RWPE1 (cell line): ENCODE measurements at regions not wholly inside any gene's neighbourhood (a gene's known extent, or its start where the extent isn't known, plus 50 kb on each side); places are given as distances from the start of the nearest gene placed in this dataset.

ENCODE experiments used
- CTCF ChIA-PET: fragments of 350-600 bp; sonication (Branson Sonifier 250); formaldehyde crosslinking; extraction: SDS; loops from one replicate; lab custom pipeline; 2021; lab: Yijun Ruan, JAX
- POLR2A ChIA-PET: fragments of 400-600 bp; formaldehyde crosslinking; extraction: SDS; loops from one replicate; lab custom pipeline; 2020; ENCODE audit warnings: antibody characterized with exemption; ENCODE audit not compliant: low non-redundant PET; lab: Yijun Ruan, JAX
- DNase-seq: peaks from one replicate; pipeline ENCODE4 v3.0.0; 2012; ENCODE audit warnings: low spot score
- H3K27ac ChIP-seq: fragments of 450-650 bp; 2 replicates; pipeline ENCODE4 v1.5.1; 2017
- TF ChIP-seq, protein P1 (sequence below): fragments of 450-650 bp; conservative IDR thresholded peaks from 2 replicates; pipeline ENCODE4 v1.5.1; 2017; ENCODE audit warnings: low read depth, mild to moderate bottlenecking

- TF ChIP-seq, protein P1, sequence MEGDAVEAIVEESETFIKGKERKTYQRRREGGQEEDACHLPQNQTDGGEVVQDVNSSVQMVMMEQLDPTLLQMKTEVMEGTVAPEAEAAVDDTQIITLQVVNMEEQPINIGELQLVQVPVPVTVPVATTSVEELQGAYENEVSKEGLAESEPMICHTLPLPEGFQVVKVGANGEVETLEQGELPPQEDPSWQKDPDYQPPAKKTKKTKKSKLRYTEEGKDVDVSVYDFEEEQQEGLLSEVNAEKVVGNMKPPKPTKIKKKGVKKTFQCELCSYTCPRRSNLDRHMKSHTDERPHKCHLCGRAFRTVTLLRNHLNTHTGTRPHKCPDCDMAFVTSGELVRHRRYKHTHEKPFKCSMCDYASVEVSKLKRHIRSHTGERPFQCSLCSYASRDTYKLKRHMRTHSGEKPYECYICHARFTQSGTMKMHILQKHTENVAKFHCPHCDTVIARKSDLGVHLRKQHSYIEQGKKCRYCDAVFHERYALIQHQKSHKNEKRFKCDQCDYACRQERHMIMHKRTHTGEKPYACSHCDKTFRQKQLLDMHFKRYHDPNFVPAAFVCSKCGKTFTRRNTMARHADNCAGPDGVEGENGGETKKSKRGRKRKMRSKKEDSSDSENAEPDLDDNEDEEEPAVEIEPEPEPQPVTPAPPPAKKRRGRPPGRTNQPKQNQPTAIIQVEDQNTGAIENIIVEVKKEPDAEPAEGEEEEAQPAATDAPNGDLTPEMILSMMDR, result no peak
- POLR2A ChIA-PET, result no interaction called here
- CTCF ChIA-PET, result no interaction called here
- H3K27ac ChIP-seq, result no peak overlapping the region
- no peak for DNase-seq
These were observed 886.8 kb upstream of the NOVA1 start for GRCh38 chr14:27484633-27485032.

- no peak overlapping the region for H3K27ac ChIP-seq
- ChIA-PET POLR2A (no interaction called here), CTCF (no interaction called here)
- DNase-seq, result no peak
- TF ChIP-seq, protein P1, result no peak
These were observed 887.4 kb upstream of the NOVA1 start for GRCh38 chr14:27485193-27485592.

DNA sequence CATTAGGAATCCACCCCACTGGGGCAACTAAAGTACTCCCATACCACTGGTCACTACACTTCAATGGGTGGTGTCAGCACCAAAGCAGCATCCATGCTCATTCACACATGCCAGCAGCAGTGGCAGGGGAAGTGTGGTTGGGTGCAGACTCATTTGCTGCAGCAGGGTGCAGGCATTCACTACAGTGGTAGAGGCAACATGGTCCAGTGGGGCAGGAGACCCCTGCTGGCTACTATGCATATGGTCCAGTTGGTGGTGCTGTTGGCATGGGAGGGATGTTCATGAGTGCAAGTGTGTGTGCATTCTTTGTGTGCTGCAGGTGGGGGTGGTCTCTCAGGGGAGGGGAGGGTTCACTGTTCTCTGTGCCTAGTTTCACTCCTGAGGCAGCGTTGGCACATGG, 908.4 kb upstream of the NOVA1 start:
- H3K27ac ChIP-seq, result no peak overlapping the region
- DNase-seq, result no peak
- TF ChIP-seq, protein P1, result no peak
- POLR2A ChIA-PET, result no interaction called here
- CTCF ChIA-PET, result no interaction called here

GRCh38 chr14:27528328-27528727, 930.5 kb upstream of the NOVA1 start:
- POLR2A ChIA-PET, result no interaction called here
- TF ChIP-seq, protein P1, result peak; percentile 48
- CTCF ChIA-PET, result no interaction called here

DNA sequence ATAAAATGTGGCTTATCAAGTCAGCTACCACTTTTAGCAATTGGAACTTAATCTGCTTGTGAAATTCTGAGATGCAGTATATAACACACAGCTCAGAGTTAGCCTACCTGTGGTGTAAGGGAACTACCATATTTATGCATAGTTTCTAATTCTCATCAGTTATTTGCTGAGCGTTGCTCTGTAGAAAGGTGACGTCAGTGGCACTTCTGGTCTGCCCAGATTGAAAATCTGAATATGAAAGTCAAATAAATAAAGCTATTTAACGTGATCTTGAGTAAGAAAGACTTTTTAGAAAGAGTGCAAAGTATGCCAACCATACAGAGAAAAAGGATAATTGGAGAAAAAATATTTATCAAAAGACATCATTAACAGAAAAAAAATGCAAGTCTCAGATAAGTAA, 938.9 kb upstream of the NOVA1 start:
- no peak overlapping the region for H3K27ac ChIP-seq
- POLR2A ChIA-PET, result no interaction called here
- TF ChIP-seq, protein P1, result no peak
- DNase-seq, result no peak
- CTCF ChIA-PET, result no interaction called here

More at GRCh38 chr14:27528328-27528727, 930.5 kb upstream of the NOVA1 start:
- no peak overlapping the region for H3K27ac ChIP-seq
- peak; percentile 24 for DNase-seq

GRCh38 chr14:27546111-27546510, 948.3 kb upstream of the NOVA1 start:
- H3K27ac ChIP-seq, result no peak overlapping the region
- ChIA-PET POLR2A (no interaction called here), CTCF (interaction anchor here (0.7 kb wide), 1 partner anchor 140 kb away, joined by 5 read pairs; no protein-coding TSS in a partner anchor)
- no peak for DNase-seq
- TF ChIP-seq, protein P1, result no peak

DNA sequence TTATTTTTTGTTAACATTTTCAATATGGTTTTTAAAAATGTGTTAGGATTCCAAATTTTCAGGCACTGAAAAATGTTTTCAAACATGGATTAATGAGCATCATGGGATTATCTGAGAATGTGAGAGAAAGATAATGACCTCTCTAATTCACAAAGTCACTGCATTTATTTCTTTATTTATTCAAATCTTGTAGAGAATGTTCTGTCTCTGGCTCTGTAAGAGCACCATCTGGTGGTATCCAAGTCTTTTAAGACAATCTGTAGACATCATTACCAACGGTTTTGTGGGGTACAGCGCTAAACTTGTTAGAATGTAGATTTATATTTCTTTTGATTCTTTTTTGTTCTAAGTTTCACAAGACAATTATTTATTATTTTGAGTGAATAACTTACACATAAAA, 956.0 kb upstream of the NOVA1 start:
- POLR2A ChIA-PET, result no interaction called here
- CTCF ChIA-PET, result no interaction called here
- TF ChIP-seq, protein P1, result no peak
- DNase-seq, result no peak
- no peak overlapping the region for H3K27ac ChIP-seq
